ENCODE measurements at regions not wholly inside any gene's neighbourhood (a gene's known extent, or its start where the extent isn't known, plus 50 kb on each side); places are given as distances from the start of the nearest gene placed in this dataset.

GRCh38 chr2:136362676-136363390, 244.9 kb upstream of the CXCR4 start:
- peak; percentile 24 for DNase-seq

- no peak for DNase-seq
These were observed 243.6 kb upstream of the CXCR4 start for GRCh38 chr2:136361521-136361920.

GRCh38 chr2:136360790-136361189, 242.8 kb upstream of the CXCR4 start:
- no peak for DNase-seq

GRCh38 chr2:136359121-136359965, 241.4 kb upstream of the CXCR4 start:
- DNase-seq = no peak

- DNase-seq = no peak
These were observed 240.6 kb upstream of the CXCR4 start for GRCh38 chr2:136358576-136358975.

- no peak for DNase-seq
These were observed 239.0 kb upstream of the CXCR4 start for GRCh38 chr2:136357007-136357380.

GRCh38 chr2:136356125-136357006, 238.4 kb upstream of the CXCR4 start:
- DNase-seq = no peak

- no peak for DNase-seq
These were observed 233.7 kb upstream of the CXCR4 start for GRCh38 chr2:136351684-136352083.

- DNase-seq = no peak
These were observed 230.0 kb upstream of the CXCR4 start for GRCh38 chr2:136347981-136348380.

- no peak for DNase-seq
These were observed 226.4 kb upstream of the CXCR4 start for GRCh38 chr2:136344339-136344738.

GRCh38 chr2:136342138-136342537, 224.2 kb upstream of the CXCR4 start:
- DNase-seq = no peak

- no peak for DNase-seq
These were observed 217.0 kb upstream of the CXCR4 start for GRCh38 chr2:136334967-136335366.

GRCh38 chr2:136332436-136333095, 214.6 kb upstream of the CXCR4 start:
- DNase-seq = no peak

GRCh38 chr2:136331226-136331625, 213.3 kb upstream of the CXCR4 start:
- DNase-seq = no peak

- DNase-seq = no peak
These were observed 210.4 kb upstream of the CXCR4 start for GRCh38 chr2:136328207-136328795.

GRCh38 chr2:136327162-136327852, 209.4 kb upstream of the CXCR4 start:
- DNase-seq = peak; percentile 85

- no peak for DNase-seq
These were observed 207.9 kb upstream of the CXCR4 start for GRCh38 chr2:136325844-136326331.

- DNase-seq = no peak
These were observed 207.0 kb upstream of the CXCR4 start for GRCh38 chr2:136324966-136325365.

- peak; percentile 17 for DNase-seq
These were observed 206.0 kb upstream of the CXCR4 start for GRCh38 chr2:136323935-136324334.

- DNase-seq = no peak
These were observed 205.2 kb upstream of the CXCR4 start for GRCh38 chr2:136323195-136323594.

GRCh38 chr2:136322428-136322827, 204.5 kb upstream of the CXCR4 start:
- no peak for DNase-seq
